ENCODE measurements at regions not wholly inside any gene's neighbourhood (a gene's known extent, or its start where the extent isn't known, plus 50 kb on each side); places are given as distances from the start of the nearest gene placed in this dataset.

DNA sequence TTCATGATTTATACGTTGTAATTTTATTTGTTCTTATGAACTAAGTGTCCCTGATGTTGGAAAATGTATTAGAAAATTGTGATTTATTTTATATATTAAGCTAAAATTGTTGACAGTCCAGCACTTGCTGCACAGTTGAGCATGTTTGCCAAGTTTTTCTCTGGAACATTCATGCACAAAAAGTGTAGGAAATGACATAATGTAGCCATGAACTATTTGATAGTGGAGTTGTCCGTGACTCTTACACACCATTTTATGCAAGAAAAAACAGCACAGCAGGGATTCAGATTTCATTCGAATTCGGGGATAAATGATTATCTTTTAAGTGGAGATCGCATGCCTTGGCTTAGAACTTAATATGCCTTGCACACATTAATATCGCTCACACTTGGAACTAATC lies 708.6 kb upstream of the WWC1 start:
- ATAC-seq (no peak), DNase-seq (no peak)
- intact Hi-C loops (cut with DNase I), result no loop called here

GRCh38 chr5:167585184-167585583 lies 706.3 kb upstream of the WWC1 start:
- DNase-seq (no peak), ATAC-seq (no peak)
- intact Hi-C loops (cut with DNase I), result no loop called here

DNA sequence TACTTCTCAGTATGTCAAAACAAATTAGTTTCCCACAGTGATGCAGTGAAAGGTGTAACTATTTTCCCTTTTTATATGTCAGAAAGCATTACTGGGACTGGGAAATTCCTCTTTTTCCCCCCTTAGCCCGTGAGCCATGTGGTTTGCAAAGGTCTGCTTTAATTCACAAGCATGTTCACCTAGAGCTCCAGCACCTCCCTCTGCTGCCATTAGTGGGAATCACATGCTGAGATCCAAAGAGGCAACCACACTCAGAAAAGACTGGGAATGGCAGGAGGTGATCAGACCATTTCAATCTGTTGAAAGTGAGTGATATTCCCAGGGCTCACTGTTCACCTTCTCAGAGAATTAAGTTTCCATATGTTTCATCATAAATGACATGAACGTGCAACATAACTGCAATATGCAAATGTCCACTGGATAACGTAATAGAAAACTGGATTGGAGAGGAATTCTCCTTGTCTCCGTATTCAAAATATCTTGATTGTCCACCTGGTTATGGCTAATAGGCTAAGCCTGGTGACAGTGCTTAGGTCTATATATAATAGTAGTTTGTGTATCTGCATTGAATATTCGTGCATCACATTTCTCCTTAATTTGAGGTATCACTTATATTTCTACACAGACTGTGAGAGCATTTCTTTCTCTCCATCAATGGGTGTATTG lies 703.5 kb upstream of the WWC1 start:
- ATAC-seq (no peak), DNase-seq (no peak)

GRCh38 chr5:167592114-167592513 lies 699.3 kb upstream of the WWC1 start:
- ATAC-seq (no peak), DNase-seq (no peak)
- intact Hi-C loops (cut with DNase I), result no loop called here

More for the DNA sequence above, 703.5 kb upstream of the WWC1 start:
- intact Hi-C loops (cut with DNase I), result no loop called here

GRCh38 chr5:167593329-167594060 lies 698.0 kb upstream of the WWC1 start:
- ATAC-seq, result no peak
- no peak for DNase-seq
- intact Hi-C loops (cut with DNase I), result no loop called here

DNA sequence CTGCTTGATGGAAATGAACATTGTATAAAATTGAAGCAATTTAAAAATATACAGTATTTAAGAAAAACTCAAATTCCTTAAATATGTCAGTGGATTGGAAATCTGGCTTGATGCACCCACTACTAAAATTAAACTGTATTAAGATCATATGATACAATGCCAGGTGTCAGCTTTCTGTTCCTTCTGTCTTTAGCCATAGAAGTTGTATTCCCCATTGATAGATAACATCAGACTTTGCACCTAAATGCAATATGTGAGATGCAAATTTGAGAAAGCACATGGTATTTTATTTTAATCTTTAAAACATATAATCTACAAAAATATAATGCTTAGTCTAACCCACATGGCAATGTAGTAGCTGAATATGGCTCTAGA lies 697.4 kb upstream of the WWC1 start:
- ATAC-seq (no peak), DNase-seq (no peak)
- intact Hi-C loops (cut with DNase I), result no loop called here

DNA sequence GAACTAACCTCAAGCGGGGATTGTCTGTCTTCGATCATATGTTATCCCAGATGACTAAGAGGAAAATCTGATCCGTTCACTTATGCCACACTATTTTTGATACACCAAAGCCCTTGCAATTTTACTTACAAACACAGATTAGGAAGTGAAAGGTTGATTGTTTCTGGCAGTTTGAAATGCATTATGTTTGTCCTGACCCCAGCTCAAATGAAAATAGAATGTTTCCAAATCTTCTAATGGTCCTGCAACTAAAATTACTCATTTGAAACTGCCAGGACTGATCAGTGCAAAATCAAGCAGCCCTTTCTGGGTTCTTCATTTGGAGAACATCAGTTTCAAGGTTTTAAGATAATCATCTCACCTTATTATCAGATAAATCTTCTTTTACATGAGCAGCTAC lies 696.7 kb upstream of the WWC1 start:
- ATAC-seq (no peak), DNase-seq (no peak)
- intact Hi-C loops (cut with DNase I), result no loop called here

- intact Hi-C loops (cut with DNase I), result no loop called here
- DNase-seq (no peak), ATAC-seq (no peak)
Observed at GRCh38 chr5:167595196-167595595, 696.2 kb upstream of the WWC1 start.

- intact Hi-C loops (cut with DNase I), result no loop called here
- no peak for ATAC-seq
- no peak for DNase-seq
Observed at GRCh38 chr5:167598166-167598565, 693.3 kb upstream of the WWC1 start.

- intact Hi-C loops (cut with DNase I), result no loop called here
- DNase-seq (no peak), ATAC-seq (no peak)
Observed at GRCh38 chr5:167602067-167602466, 689.4 kb upstream of the WWC1 start.

GRCh38 chr5:167603135-167603534 lies 688.3 kb upstream of the WWC1 start:
- DNase-seq, result no peak
- intact Hi-C loops (cut with DNase I), result no loop called here
- ATAC-seq, result no peak

GRCh38 chr5:167608390-167609272 lies 682.8 kb upstream of the WWC1 start:
- DNase-seq (no peak), ATAC-seq (no peak)
- intact Hi-C loops (cut with DNase I), result no loop called here

- intact Hi-C loops (cut with DNase I), result no loop called here
- DNase-seq (no peak), ATAC-seq (no peak)
Observed at GRCh38 chr5:167614294-167615021, 677.0 kb upstream of the WWC1 start.

- intact Hi-C loops (cut with DNase I), result no loop called here
Observed at GRCh38 chr5:167616043-167616890, 675.2 kb upstream of the WWC1 start.

GRCh38 chr5:167623354-167623753 lies 668.1 kb upstream of the WWC1 start:
- no peak for ATAC-seq
- intact Hi-C loops (cut with DNase I), result no loop called here

More at GRCh38 chr5:167616043-167616890, 675.2 kb upstream of the WWC1 start:
- ATAC-seq, result no peak
- DNase-seq, result no peak

DNA sequence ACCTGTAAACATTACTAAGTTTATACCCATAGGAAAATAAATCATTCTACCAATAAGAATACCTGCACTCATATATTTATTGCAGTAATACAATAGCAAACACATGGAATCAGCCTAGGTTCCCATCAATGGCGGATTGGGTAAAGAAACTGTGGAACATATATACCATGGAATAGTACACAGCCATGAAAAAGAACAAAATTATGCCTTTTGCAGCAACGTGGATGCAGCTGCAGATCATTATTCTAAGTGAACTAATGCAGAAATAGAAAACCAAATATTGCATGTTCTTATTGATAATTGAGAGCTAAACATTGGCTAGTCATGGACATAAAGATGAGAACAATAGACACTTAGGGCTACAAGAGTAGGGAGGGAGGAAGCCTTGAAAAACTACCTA lies 667.4 kb upstream of the WWC1 start:
- intact Hi-C loops (cut with DNase I), result no loop called here
- no peak for ATAC-seq
- no peak for DNase-seq

More at GRCh38 chr5:167623354-167623753, 668.1 kb upstream of the WWC1 start:
- DNase-seq, result no peak

DNA sequence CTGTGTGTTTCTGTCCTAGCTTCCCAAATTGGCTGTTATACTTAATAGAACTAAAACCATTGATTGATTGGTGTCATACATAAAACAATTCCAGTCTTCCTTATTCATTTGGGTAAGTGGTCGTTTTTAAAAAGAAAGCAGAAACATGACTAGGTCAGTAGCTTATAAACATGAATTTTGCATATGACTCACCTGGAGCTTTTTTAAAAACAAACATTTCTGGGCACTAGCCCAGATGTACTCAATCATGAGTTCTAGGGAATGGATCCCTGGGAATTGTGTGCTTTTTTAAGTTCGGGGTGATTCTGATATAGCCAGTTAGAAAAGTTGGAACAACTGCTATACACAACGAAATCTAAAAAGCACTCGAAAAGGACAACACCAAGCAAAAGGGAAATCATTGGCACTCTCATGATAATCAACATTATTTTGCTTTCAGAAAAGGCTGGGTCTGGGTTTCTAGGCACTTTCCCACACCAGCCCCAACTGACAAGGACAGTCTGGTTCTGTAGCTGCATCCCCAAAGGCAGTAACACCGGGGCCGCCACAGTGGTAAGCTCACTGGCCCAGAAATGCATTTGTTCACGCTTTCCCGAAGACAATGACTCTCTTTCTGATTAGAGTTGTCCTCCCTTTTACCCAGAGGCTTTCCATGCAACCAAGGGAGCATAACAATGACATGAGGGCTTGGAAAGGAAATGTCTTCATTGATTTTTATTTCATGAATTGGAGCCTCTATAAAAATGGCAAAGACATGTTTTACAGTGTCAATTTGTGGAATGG lies 664.9 kb upstream of the WWC1 start:
- ATAC-seq, result no peak
- intact Hi-C loops (cut with DNase I), result no loop called here
- DNase-seq, result no peak

GRCh38 chr5:167629634-167630033 lies 661.8 kb upstream of the WWC1 start:
- intact Hi-C loops (cut with DNase I), result no loop called here
- no peak for DNase-seq
- ATAC-seq, result no peak

Measured in left cardiac atrium (tissue), 4 donors.